Stimulated activated naive CD8-positive, alpha-beta T cell treated with anti-CD3 and anti-CD28 coated beads, Interleukin-15, Interleukin-2, amounts not matched to agents 100 ng/mL and 50 ng/mL, for 24 hours (primary cell): ENCODE measurements at regions not wholly inside any gene's neighbourhood (a gene's known extent, or its start where the extent isn't known, plus 50 kb on each side); places are given as distances from the start of the nearest gene placed in this dataset.

Source experiments
- H3K27ac Mint-ChIP-seq: one replicate; pipeline ENCODE4 v1.8.0; 2021; ENCODE audit warnings: mild to moderate bottlenecking, mixed read lengths
- H3K27me3 Mint-ChIP-seq: one replicate; pipeline ENCODE4 v1.8.0; 2021; ENCODE audit warnings: mixed read lengths
- H3K36me3 Mint-ChIP-seq: one replicate; pipeline ENCODE4 v1.8.0; 2021; ENCODE audit warnings: low read depth, mixed read lengths
- H3K4me1 Mint-ChIP-seq: one replicate; pipeline ENCODE4 v1.8.0; 2021; ENCODE audit warnings: low read depth, mixed read lengths
- H3K4me3 Mint-ChIP-seq: one replicate; pipeline ENCODE4 v1.8.0; 2021; ENCODE audit warnings: mild to moderate bottlenecking, mixed read lengths
- H3K9me3 Mint-ChIP-seq: one replicate; pipeline ENCODE4 v1.8.0; 2021; ENCODE audit warnings: mixed read lengths

GRCh38 chr18:39675368-39675767, 2109.8 kb upstream of the CELF4 start:
- Mint-ChIP-seq H3K36me3 (no peaks in the 10 kb centered on the region), H3K4me1 (no peaks in the 10 kb centered on the region), H3K27me3 (no peaks in the 10 kb centered on the region), H3K4me3 (no peak overlapping the region), H3K9me3 (no peaks in the 10 kb centered on the region), H3K27ac (no peak overlapping the region)

GRCh38 chr18:39672171-39672570, 2106.6 kb upstream of the CELF4 start:
- no peak overlapping the region for H3K4me3 Mint-ChIP-seq
- no peaks in the 10 kb centered on the region for H3K4me1 Mint-ChIP-seq
- H3K27ac Mint-ChIP-seq = no peak overlapping the region
- H3K36me3 Mint-ChIP-seq = no peaks in the 10 kb centered on the region
- H3K27me3 Mint-ChIP-seq = no peaks in the 10 kb centered on the region
- no peaks in the 10 kb centered on the region for H3K9me3 Mint-ChIP-seq

DNA sequence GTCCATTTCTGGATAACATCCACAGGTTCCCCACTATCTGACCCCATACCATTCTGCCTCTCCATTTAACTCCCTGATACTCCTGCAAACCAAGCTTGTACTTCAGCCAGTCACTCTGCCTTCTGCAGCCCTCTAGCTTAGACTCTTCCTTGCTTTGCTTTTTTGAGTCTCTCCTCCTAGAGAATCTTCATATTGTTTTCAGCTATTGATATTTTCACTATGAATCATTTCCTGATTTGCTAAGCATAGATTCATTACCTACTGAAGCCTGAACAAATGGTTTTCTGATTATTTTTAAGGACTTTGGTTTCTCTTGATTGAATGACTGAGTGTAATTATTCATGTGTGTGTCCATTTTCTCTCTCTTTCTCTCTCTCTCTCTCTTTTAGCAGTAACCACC, 2102.3 kb upstream of the CELF4 start:
- H3K27me3 Mint-ChIP-seq = no peaks in the 10 kb centered on the region
- no peaks in the 10 kb centered on the region for H3K4me1 Mint-ChIP-seq
- H3K27ac Mint-ChIP-seq = no peak overlapping the region
- no peaks in the 10 kb centered on the region for H3K9me3 Mint-ChIP-seq
- H3K36me3 Mint-ChIP-seq = no peaks in the 10 kb centered on the region
- no peak overlapping the region for H3K4me3 Mint-ChIP-seq

- no peak overlapping the region for H3K27ac Mint-ChIP-seq
Observed at GRCh38 chr18:39666541-39666940, 2100.9 kb upstream of the CELF4 start.

DNA sequence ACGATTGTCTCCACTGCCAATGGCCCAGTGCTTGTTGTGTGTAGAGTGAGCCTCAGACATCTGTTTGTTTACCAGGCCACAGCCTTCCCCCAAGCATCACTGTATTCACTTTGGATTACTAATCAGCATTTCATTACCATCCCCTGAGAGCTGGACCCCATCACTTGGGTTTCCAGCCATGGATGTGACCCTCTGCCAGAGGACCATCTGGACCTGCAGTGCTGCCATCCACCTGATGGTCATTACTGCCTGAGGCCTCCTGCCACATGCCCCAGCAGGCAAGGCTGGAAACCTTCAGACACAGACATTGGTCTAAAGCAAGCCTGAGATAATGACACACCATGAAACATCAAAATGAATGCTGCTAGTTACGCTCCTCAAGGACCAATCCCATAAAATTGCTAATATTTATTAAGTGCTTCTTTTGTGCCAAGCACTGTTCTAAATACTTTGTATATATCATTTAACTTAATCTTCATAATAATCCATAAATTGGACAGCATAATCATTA, 2096.3 kb upstream of the CELF4 start:
- peaks cover 4% of the 10 kb centered on the region for H3K9me3 Mint-ChIP-seq
- no peaks in the 10 kb centered on the region for H3K4me1 Mint-ChIP-seq
- H3K4me3 Mint-ChIP-seq = no peak overlapping the region
- no peaks in the 10 kb centered on the region for H3K36me3 Mint-ChIP-seq
- H3K27ac Mint-ChIP-seq = no peak overlapping the region
- H3K27me3 Mint-ChIP-seq = no peaks in the 10 kb centered on the region

More at GRCh38 chr18:39666541-39666940, 2100.9 kb upstream of the CELF4 start:
- no peaks in the 10 kb centered on the region for H3K36me3 Mint-ChIP-seq
- no peak overlapping the region for H3K4me3 Mint-ChIP-seq
- H3K9me3 Mint-ChIP-seq = no peaks in the 10 kb centered on the region
- H3K27me3 Mint-ChIP-seq = no peaks in the 10 kb centered on the region
- H3K4me1 Mint-ChIP-seq = no peaks in the 10 kb centered on the region

- Mint-ChIP-seq H3K36me3 (no peaks in the 10 kb centered on the region), H3K27ac (no peak overlapping the region), H3K9me3 (peaks cover 4% of the 10 kb centered on the region), H3K4me3 (no peak overlapping the region), H3K4me1 (no peaks in the 10 kb centered on the region), H3K27me3 (no peaks in the 10 kb centered on the region)
Observed at GRCh38 chr18:39660141-39660540, 2094.5 kb upstream of the CELF4 start.

- Mint-ChIP-seq H3K9me3 (peaks cover 4% of the 10 kb centered on the region), H3K4me3 (no peak overlapping the region), H3K4me1 (no peaks in the 10 kb centered on the region), H3K36me3 (no peaks in the 10 kb centered on the region), H3K27me3 (no peaks in the 10 kb centered on the region), H3K27ac (no peak overlapping the region)
Observed at GRCh38 chr18:39655341-39655740, 2089.7 kb upstream of the CELF4 start.

DNA sequence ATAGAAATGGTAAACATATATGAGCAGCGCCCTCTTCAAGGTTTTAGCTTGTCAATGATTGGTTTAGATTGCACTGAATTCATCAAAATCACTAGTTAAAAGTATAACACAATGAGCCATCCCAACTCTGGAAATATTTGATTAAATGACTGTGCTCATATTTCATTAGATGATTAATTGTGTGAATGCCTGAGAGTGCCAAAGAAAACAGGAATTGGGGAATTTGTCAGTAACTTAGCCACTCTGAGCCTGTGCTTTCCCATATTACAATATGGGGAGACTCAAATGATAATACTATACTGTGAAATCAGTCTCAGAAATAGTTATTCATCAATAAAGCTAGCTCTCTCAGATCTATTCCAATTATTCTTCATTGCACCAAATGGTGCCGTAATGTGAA, 2087.6 kb upstream of the CELF4 start:
- Mint-ChIP-seq H3K27ac (no peak overlapping the region), H3K36me3 (no peaks in the 10 kb centered on the region), H3K27me3 (no peaks in the 10 kb centered on the region), H3K9me3 (peaks cover 8% of the 10 kb centered on the region), H3K4me1 (no peaks in the 10 kb centered on the region), H3K4me3 (no peak overlapping the region)

GRCh38 chr18:39648616-39649015, 2083.0 kb upstream of the CELF4 start:
- Mint-ChIP-seq H3K4me3 (no peak overlapping the region), H3K9me3 (peaks cover 8% of the 10 kb centered on the region), H3K27ac (no peak overlapping the region), H3K4me1 (no peaks in the 10 kb centered on the region), H3K27me3 (no peaks in the 10 kb centered on the region), H3K36me3 (no peaks in the 10 kb centered on the region)

GRCh38 chr18:39647627-39648534, 2082.3 kb upstream of the CELF4 start:
- H3K4me1 Mint-ChIP-seq = no peaks in the 10 kb centered on the region
- peaks cover 8% of the 10 kb centered on the region for H3K9me3 Mint-ChIP-seq
- H3K4me3 Mint-ChIP-seq = no peak overlapping the region
- no peaks in the 10 kb centered on the region for H3K36me3 Mint-ChIP-seq
- H3K27ac Mint-ChIP-seq = no peak overlapping the region
- no peaks in the 10 kb centered on the region for H3K27me3 Mint-ChIP-seq

DNA sequence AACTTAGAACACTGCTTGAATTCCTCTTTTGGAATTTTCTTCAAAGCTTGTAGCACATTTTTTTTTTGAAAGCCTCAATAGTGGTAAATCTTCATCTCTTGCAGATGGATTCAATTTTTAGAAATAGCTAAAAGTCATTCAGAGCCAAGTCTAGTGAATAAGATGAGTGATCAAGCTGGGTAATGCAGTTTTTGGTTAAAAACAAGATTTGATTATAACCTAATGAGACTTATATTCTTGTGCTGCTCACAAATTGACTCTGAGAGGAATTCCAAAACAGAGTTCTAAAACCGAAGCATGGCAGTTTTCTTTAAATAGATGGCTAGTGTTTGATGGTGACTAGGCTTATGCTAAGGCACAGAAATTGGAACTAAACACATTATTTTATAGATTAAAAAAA, 2072.6 kb upstream of the CELF4 start:
- H3K36me3 Mint-ChIP-seq = no peaks in the 10 kb centered on the region
- no peak overlapping the region for H3K27ac Mint-ChIP-seq
- no peaks in the 10 kb centered on the region for H3K9me3 Mint-ChIP-seq
- H3K27me3 Mint-ChIP-seq = no peaks in the 10 kb centered on the region
- H3K4me3 Mint-ChIP-seq = no peak overlapping the region
- no peaks in the 10 kb centered on the region for H3K4me1 Mint-ChIP-seq

GRCh38 chr18:39636931-39637330, 2071.3 kb upstream of the CELF4 start:
- Mint-ChIP-seq H3K4me3 (no peak overlapping the region), H3K27me3 (no peaks in the 10 kb centered on the region), H3K36me3 (no peaks in the 10 kb centered on the region), H3K27ac (no peak overlapping the region), H3K4me1 (no peaks in the 10 kb centered on the region), H3K9me3 (no peaks in the 10 kb centered on the region)

DNA sequence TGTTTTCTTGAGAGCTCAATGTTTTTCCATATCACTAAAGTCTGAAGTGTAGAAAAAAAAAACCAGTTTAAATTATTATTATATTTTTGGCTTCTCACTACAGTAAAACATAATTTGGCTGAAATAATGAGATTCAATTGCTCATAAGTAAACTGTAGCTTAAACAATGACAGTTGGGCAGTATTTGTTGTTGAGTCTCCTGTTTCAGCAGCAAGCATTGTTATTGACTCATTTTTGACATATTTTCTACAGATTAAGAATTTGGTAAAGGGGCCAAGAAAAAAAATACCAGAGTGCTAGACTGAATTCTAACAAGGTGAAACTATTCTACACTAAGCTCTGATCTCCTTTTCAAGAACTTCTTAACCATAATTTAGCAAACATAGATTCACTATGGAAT, 2070.4 kb upstream of the CELF4 start:
- no peak overlapping the region for H3K4me3 Mint-ChIP-seq
- H3K27me3 Mint-ChIP-seq = no peaks in the 10 kb centered on the region
- no peaks in the 10 kb centered on the region for H3K9me3 Mint-ChIP-seq
- no peak overlapping the region for H3K27ac Mint-ChIP-seq
- H3K4me1 Mint-ChIP-seq = no peaks in the 10 kb centered on the region
- H3K36me3 Mint-ChIP-seq = no peaks in the 10 kb centered on the region

- Mint-ChIP-seq H3K36me3 (no peaks in the 10 kb centered on the region), H3K9me3 (no peaks in the 10 kb centered on the region), H3K27ac (no peak overlapping the region), H3K27me3 (no peaks in the 10 kb centered on the region), H3K4me3 (no peak overlapping the region), H3K4me1 (no peaks in the 10 kb centered on the region)
Observed at GRCh38 chr18:39635192-39635591, 2069.6 kb upstream of the CELF4 start.

DNA sequence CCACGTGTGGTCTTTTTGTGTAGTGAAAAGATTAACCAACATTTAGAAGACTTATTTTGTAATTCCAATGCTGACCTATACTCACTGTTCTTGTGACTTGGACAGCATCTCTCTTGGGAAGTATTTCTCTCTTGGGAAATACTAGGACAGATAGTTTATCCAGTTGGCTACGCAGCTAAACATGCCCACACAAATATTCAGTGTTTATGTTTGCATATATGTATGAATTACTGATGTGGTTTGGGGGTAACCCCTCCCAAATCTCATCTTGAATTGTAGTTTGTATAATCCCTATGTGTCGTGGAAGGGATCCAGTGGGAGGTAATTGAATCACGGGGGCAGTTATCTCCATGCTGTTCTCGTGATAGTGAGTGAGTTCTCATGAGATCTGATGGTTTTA, 2062.3 kb upstream of the CELF4 start:
- no peak overlapping the region for H3K4me3 Mint-ChIP-seq
- no peak overlapping the region for H3K27ac Mint-ChIP-seq
- H3K36me3 Mint-ChIP-seq = no peaks in the 10 kb centered on the region
- peaks cover 8% of the 10 kb centered on the region for H3K9me3 Mint-ChIP-seq
- H3K27me3 Mint-ChIP-seq = no peaks in the 10 kb centered on the region
- H3K4me1 Mint-ChIP-seq = no peaks in the 10 kb centered on the region

- Mint-ChIP-seq H3K36me3 (no peaks in the 10 kb centered on the region), H3K9me3 (peaks cover 8% of the 10 kb centered on the region), H3K4me3 (no peak overlapping the region)
Observed at GRCh38 chr18:39624961-39625360, 2059.4 kb upstream of the CELF4 start.

More at GRCh38 chr18:39624961-39625360, 2059.4 kb upstream of the CELF4 start:
- Mint-ChIP-seq H3K27ac (no peak overlapping the region), H3K4me1 (no peaks in the 10 kb centered on the region), H3K27me3 (no peaks in the 10 kb centered on the region)
